Ovary (tissue), 3 donors: ENCODE measurements at regions not wholly inside any gene's neighbourhood (a gene's known extent, or its start where the extent isn't known, plus 50 kb on each side); places are given as distances from the start of the nearest gene placed in this dataset.
"Not testable (repeated sequence)": the region's sequence is repeated elsewhere in the genome, so short reads cannot be mapped to it uniquely, and the experiment has no call there.

Experiments
- CTCF ChIP-seq, 3 donors: fragments of 450-650 bp in 2 of 3; fragments of 200-600 bp in 1 of 3; IDR thresholded peaks; one replicate each; pipeline versions ENCODE4 v1.5.1 to v1.8.0; 2016 to 2022; ENCODE audit warnings: antibody characterized with exemption in 3 of 3, mild to moderate bottlenecking in 1 of 3
- EP300 ChIP-seq: sonication (generic); formaldehyde crosslinking; IDR thresholded peaks from one replicate; pipeline ENCODE4 v1.6.1; 2017; ENCODE audit warnings: antibody characterized with exemption
- POLR2A ChIP-seq: fragments of 450-650 bp; IDR thresholded peaks from one replicate; pipeline ENCODE4 v1.6.1; 2017; ENCODE audit warnings: antibody characterized with exemption, mild to moderate bottlenecking, moderate library complexity
- donor health status: DM: no; HTN: no; CAD: no.

GRCh38 chr7:76934711-76935110 is 97.5 kb downstream of the SPDYE17 start:
- TF ChIP-seq CTCF (IDR thresholded peaks at IDR 0.05); POLR2A; EP300: not testable (repeated sequence)
